IPS DF 6.9 (cell line): ENCODE measurements at regions not wholly inside any gene's neighbourhood (a gene's known extent, or its start where the extent isn't known, plus 50 kb on each side); places are given as distances from the start of the nearest gene placed in this dataset.

Experiments used
- DNase-seq: peaks from one replicate; pipeline ENCODE4 v3.0.0-alpha.2; 2013; ENCODE audit warnings: low read depth, low spot score
- H3K27ac ChIP-seq: one replicate; pipeline ENCODE4 v1.5.1; 2013; ENCODE audit warnings: low read length, control low read depth
- H3K27me3 ChIP-seq: 2 replicates; pipeline ENCODE4 v1.6.1; 2013; ENCODE audit warnings: mild to moderate bottlenecking, low read length; ENCODE audit not compliant: control insufficient read depth, insufficient read depth
- H3K36me3 ChIP-seq: 2 replicates; pipeline ENCODE4 v1.6.1; 2013; ENCODE audit warnings: low read length; ENCODE audit not compliant: control insufficient read depth, insufficient read depth
- H3K4me1 ChIP-seq: 2 replicates; pipeline ENCODE4 v1.6.1; 2013; ENCODE audit warnings: low read length; ENCODE audit not compliant: control insufficient read depth, insufficient read depth
- H3K4me3 ChIP-seq: 2 replicates; pipeline ENCODE4 v1.5.1; 2013; ENCODE audit warnings: mild to moderate bottlenecking, low read length
- H3K9me3 ChIP-seq: 2 replicates; pipeline ENCODE4 v1.6.1; 2013; ENCODE audit warnings: low read length, inconsistent platforms; ENCODE audit not compliant: control insufficient read depth, insufficient read depth
- WGBS: extraction: QIAGEN DNeasy Blood & Tissue Kit; methylation state at CpG from one replicate; pipeline ENCODE4 v1.1.7; 2013; ENCODE audit warnings: mixed read lengths, missing lambda C conversion rate; ENCODE audit not compliant: insufficient read length, insufficient coverage; 5-methylcytosine and 5-hydroxymethylcytosine counted together

DNA sequence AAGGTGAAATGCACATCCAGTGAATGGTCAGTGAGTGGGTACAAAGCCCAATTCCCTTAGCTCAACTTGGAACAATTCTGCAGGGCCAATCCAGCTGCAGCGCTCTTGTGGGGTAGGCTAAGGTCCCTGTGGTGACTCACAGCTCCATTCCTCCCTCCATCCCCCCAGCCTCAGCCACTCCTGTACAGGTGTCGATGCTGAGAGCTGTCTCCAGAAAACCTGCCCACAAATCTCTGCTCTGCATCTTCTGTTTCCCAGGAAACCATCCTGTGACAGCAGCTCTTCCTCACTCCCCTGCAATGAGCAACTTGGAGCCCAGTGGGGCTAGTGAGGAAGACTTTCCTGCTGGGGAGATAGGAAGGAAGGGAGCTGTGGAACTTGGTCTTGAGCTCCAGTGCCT, 244.7 kb upstream of the GPR26 start:
- Histone ChIP-seq H3K27me3 (no peaks in the 10 kb centered on the region), H3K9me3 (no peaks in the 10 kb centered on the region), H3K4me3 (no peak overlapping the region), H3K27ac (no peak overlapping the region), H3K36me3 (no peaks in the 10 kb centered on the region), H3K4me1 (0 out of 2 replicates have a peak, but pooled peaks cover 1% of the 10 kb centered on the region)
- no peak for DNase-seq
- WGBS, result no CpG with 5 or more reads among the region's 2 CpGs

DNA sequence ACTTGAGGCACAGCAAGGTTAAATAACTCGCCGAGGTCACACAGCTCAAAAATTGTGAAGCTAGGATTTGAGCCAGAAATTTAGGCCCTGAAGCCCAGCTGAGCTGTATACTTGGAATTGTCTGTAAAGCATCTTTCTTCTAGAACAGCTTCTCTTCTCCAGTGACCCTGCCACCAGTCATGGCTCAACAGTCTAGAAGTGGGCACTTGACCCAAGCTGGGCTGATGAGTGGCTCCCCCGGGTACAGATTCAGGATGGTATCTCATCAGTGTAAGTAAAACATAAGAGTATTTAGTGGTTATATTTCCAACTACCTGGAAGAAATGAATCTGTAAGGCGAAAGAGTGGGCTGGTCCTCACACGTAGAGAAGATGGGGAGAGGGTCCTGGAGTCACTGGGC, 243.9 kb upstream of the GPR26 start:
- Histone ChIP-seq H3K27me3 (no peaks in the 10 kb centered on the region), H3K9me3 (no peaks in the 10 kb centered on the region), H3K27ac (no peak overlapping the region), H3K36me3 (no peaks in the 10 kb centered on the region), H3K4me1 (0 out of 2 replicates have a peak, but pooled peaks cover 1% of the 10 kb centered on the region), H3K4me3 (no peak overlapping the region)
- no peak for DNase-seq
- WGBS, result no CpG with 5 or more reads among the region's 5 CpGs

DNA sequence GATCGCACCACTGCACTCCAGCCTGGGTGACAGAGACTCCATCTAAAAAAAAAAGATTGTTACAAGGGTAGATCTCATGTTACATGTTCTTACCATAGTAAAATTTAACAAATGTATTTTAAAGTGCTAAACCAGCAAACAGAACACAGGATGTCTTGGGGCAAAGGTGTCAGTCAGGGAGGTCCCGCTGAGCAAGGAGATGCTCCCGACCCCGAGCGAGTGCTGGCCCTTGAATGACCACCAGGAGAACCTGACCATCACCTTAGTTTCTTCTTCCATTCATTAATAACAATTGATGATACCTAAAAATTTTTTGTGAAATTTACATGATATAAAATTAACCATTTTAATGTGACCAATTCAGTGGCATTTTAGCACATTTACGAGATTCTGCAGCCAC, 241.6 kb upstream of the GPR26 start:
- Histone ChIP-seq H3K27me3 (no peaks in the 10 kb centered on the region), H3K36me3 (no peaks in the 10 kb centered on the region), H3K4me1 (0 out of 2 replicates have a peak, but pooled peaks cover 1% of the 10 kb centered on the region), H3K9me3 (no peaks in the 10 kb centered on the region), H3K27ac (no peak overlapping the region), H3K4me3 (no peak overlapping the region)
- no peak for DNase-seq
- WGBS, result 80% methylated on average over 1 of the region's 6 CpGs

GRCh38 chr10:123425680-123426079, 240.5 kb upstream of the GPR26 start:
- Histone ChIP-seq H3K27ac (no peak overlapping the region), H3K4me3 (no peak overlapping the region), H3K36me3 (no peaks in the 10 kb centered on the region), H3K27me3 (no peaks in the 10 kb centered on the region), H3K4me1 (0 out of 2 replicates have a peak, but pooled peaks cover 1% of the 10 kb centered on the region), H3K9me3 (no peaks in the 10 kb centered on the region)
- no CpG with 5 or more reads among the region's 6 CpGs for WGBS
- DNase-seq, result no peak

DNA sequence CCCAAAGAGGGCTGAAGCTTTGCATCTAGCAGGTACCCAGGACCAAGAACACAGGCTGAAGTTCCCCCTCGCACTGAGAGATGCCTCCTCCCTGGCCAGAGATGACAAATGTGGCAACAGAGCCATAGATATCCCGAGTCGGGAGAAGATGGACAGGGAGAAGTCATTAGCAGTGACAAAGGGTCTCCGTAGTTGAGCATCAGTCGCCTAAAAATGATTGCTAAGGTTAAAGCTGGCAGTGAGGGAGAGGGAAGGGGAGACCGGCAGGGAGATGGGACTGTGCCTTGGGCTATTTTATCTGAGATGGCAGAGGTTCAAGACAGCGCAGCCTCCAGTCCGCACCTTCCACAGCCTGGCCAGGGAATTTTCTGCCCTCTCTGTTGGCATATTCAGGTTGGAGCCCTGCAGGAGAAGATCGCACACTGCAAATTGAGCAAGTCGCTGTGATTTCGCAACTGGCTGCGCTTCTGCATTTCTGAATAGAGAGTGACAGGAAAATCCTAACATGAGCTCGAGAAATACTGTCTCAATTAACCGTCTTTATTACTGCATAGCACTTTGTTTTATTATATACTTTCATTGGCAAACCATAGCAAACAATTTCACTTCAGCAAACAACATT, 238.9 kb upstream of the GPR26 start:
- no peaks in the 10 kb centered on the region for H3K27me3 ChIP-seq
- no peaks in the 10 kb centered on the region for H3K9me3 ChIP-seq
- no peak overlapping the region for H3K4me3 ChIP-seq
- no peak for DNase-seq
- H3K4me1 ChIP-seq, result 0 out of 2 replicates have a peak, but pooled peaks cover 1% of the 10 kb centered on the region
- no peak overlapping the region for H3K27ac ChIP-seq
- no peaks in the 10 kb centered on the region for H3K36me3 ChIP-seq
- no CpG with 5 or more reads among the region's 14 CpGs for WGBS

- Histone ChIP-seq H3K36me3 (no peaks in the 10 kb centered on the region), H3K4me3 (no peak overlapping the region), H3K27ac (no peak overlapping the region), H3K4me1 (0 out of 2 replicates have a peak, but pooled peaks cover 1% of the 10 kb centered on the region), H3K9me3 (no peaks in the 10 kb centered on the region), H3K27me3 (no peaks in the 10 kb centered on the region)
- 100% methylated on average over 5 of the region's 11 CpGs for WGBS
- no peak for DNase-seq
Measured at GRCh38 chr10:123428391-123428790, 237.8 kb upstream of the GPR26 start.

DNA sequence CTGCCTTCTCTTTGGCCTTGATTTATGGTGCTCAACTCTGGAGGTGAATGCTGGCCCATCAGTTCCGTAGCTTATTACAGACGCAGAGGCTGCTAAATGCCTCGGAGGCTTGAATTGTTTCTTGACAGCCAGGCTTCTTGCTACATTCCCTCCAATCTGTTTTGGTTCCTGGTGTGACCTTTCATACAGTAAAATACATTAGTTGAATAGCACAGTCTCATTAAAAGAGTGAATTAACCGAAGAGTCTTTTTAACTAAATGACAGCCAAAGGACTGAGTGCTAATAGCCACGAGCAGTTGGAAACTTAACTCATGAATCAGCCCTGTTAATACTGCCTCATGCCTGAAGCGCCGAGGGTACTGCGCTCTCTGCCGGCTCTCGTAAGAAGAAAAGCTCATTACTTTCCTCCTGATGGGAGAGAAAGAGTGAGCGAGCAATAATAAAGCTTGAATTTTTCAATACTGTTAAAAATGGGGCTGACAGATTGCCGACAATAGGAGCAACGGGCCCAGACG, 236.4 kb upstream of the GPR26 start:
- no peaks in the 10 kb centered on the region for H3K36me3 ChIP-seq
- H3K4me3 ChIP-seq, result no peak overlapping the region
- no peak for DNase-seq
- no peaks in the 10 kb centered on the region for H3K27me3 ChIP-seq
- no peak overlapping the region for H3K27ac ChIP-seq
- WGBS, result no CpG with 5 or more reads among the region's 14 CpGs
- H3K9me3 ChIP-seq, result no peaks in the 10 kb centered on the region
- 0 out of 2 replicates have a peak, but pooled peaks cover 1% of the 10 kb centered on the region for H3K4me1 ChIP-seq

DNA sequence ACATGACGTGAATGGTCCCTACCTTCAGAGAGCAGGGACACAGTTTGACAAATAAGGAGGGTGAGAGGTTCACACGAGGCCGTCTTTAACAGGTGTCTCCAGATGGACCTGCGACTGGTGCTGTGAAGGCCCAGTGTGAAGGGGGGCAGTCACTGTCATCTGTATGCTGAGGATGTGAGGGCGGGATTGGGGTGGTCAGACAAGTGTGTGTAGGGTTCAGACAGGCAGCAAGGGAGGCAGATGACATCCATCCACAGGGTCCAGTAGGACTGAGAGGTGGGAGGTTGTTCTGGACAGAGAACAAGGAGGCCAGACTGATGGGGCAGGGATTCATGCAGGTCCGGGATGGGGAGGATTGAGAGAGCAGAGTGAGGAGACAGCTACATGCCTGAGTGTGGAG, 232.6 kb upstream of the GPR26 start:
- Histone ChIP-seq H3K27ac (no peak overlapping the region), H3K27me3 (no peaks in the 10 kb centered on the region), H3K36me3 (no peaks in the 10 kb centered on the region), H3K4me1 (no peaks in the 10 kb centered on the region), H3K4me3 (no peak overlapping the region), H3K9me3 (no peaks in the 10 kb centered on the region)
- no CpG with 5 or more reads among the region's 6 CpGs for WGBS
- DNase-seq, result no peak

DNA sequence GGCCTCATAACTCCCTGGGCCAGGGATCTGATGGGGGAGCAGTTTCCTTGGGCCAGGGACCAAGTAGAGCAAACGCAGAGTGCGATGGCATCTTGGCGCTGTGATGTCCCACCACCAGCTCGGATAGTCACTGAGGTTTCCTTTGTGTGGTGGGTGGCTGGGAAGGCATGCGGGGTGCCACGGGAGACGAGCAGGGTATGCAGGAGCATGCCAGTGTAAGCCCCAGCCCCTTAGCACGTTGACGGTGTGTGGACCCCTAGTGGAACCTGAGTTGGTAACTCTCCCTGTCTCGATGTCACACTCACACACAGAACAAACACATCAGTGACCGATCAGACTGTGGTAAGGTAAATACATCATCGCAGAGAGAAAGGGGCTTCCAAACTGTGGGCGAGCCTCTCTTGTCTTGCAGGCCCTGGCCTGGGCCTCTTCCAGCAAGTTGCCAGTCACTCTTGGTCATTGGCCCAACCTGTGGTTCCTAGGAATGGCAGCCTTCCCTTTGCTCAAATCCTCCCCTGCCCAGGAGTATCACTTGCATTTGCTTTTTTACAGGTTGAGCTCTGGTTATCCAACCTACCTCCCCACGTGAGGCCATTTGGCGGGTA, 231.6 kb upstream of the GPR26 start:
- H3K27ac ChIP-seq, result no peak overlapping the region
- no peaks in the 10 kb centered on the region for H3K27me3 ChIP-seq
- no peak overlapping the region for H3K4me3 ChIP-seq
- H3K9me3 ChIP-seq, result no peaks in the 10 kb centered on the region
- no peaks in the 10 kb centered on the region for H3K4me1 ChIP-seq
- WGBS, result no CpG with 5 or more reads among the region's 15 CpGs
- no peaks in the 10 kb centered on the region for H3K36me3 ChIP-seq
- DNase-seq, result no peak

- no peaks in the 10 kb centered on the region for H3K4me1 ChIP-seq
- no CpG with 5 or more reads among the region's 4 CpGs for whole genome bisulfite sequencing
- no peak overlapping the region for H3K4me3 ChIP-seq
- no peaks in the 10 kb centered on the region for H3K27me3 ChIP-seq
- DNase-seq, result no peak
- H3K27ac ChIP-seq, result no peak overlapping the region
- no peaks in the 10 kb centered on the region for H3K36me3 ChIP-seq
- H3K9me3 ChIP-seq, result no peaks in the 10 kb centered on the region
Measured at GRCh38 chr10:123442901-123443300, 223.3 kb upstream of the GPR26 start.

GRCh38 chr10:123443924-123444323, 222.2 kb upstream of the GPR26 start:
- Histone ChIP-seq H3K36me3 (no peaks in the 10 kb centered on the region), H3K9me3 (no peaks in the 10 kb centered on the region), H3K4me1 (no peaks in the 10 kb centered on the region), H3K4me3 (no peak overlapping the region), H3K27me3 (no peaks in the 10 kb centered on the region), H3K27ac (no peak overlapping the region)
- no peak for DNase-seq
